ENCODE measurements at regions not wholly inside any gene's neighbourhood (a gene's known extent, or its start where the extent isn't known, plus 50 kb on each side); places are given as distances from the start of the nearest gene placed in this dataset.

DNA sequence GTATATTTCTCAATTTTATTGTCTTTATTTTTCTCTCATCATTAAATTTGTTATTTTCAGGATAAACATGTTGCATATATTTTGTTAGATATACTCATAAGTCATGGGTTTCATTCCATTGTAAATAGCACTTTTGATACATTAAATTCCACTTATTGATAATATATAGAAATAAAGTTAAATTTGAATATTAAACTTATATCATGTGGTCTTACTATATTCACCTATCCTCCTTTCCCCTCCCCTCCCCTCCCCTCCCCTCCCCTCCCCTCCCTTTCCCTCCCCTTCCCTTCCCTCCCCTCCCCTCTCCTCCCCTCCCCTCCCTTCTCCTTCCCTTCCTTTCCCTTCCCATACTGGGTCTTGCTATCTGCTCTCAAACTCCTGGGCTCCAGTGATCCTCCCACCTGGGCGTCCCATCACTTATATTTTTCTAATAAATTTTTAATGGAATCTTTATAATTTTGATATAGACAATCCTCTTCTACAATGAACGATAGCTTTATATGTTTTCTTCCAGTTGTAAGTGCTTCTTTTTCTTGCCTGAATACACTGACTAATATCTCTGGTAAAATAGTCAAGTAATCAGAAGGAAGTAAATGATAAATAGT lies 692.4 kb downstream of the C6orf118 start:
- TF ChIP-seq EZH2 (IDR thresholded peaks at IDR 0.05; ENCODE audit: insufficient read depth, poor library complexity, severe bottlenecking) (no peak), EZH2phosphoT487 (IDR thresholded peaks at IDR 0.05; ENCODE audit: insufficient read depth, low read depth) (no peak)
